HG03520 (cell line): ENCODE measurements at regions not wholly inside any gene's neighbourhood (a gene's known extent, or its start where the extent isn't known, plus 50 kb on each side); places are given as distances from the start of the nearest gene placed in this dataset.

Experiments
- ATAC-seq: cut with Tn5 transposase; IDR thresholded peaks from one replicate; pipeline ENCODE4 v1.9.1; 2021; ENCODE audit warnings: mild to moderate bottlenecking, moderate library complexity; ENCODE audit not compliant: unreplicated experiment

DNA sequence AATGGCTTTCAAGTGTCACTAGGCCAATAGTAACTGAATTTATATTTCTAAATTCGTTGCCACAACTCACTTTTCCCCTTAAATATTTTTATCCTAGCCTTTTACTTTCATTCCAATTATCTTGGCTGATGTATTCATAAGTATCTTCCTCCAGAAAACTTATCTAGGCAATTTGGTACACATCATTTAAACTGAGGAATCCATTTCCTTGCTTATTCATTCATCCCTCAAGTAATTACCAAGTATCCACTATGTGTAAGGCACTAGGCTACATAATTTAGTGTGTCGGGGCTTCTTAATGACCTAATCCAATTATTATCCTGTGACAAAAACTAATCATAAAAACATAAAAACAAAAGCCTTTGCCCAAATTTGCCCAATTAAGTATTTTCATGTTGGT is 258.3 kb upstream of the TCF21 start:
- ATAC-seq, result no peak

DNA sequence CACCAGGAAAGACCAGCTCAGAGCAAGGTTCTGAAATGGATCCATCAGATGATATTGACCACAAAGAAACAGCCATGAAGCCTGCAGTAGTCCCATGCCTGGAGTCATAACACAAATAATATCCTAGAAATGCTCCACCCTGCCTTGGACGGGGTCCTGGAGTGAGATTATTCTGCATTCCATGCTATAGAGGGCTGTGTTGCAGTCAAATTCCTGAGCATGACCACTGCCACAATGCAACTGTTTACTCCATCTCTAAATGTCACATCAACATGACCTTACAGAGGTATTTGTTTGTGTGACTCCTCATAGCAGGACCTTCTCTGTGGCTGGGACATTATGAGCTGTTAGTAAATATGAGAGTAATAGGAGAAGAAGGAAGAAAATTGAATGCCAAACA is 257.5 kb upstream of the TCF21 start:
- no peak for ATAC-seq

DNA sequence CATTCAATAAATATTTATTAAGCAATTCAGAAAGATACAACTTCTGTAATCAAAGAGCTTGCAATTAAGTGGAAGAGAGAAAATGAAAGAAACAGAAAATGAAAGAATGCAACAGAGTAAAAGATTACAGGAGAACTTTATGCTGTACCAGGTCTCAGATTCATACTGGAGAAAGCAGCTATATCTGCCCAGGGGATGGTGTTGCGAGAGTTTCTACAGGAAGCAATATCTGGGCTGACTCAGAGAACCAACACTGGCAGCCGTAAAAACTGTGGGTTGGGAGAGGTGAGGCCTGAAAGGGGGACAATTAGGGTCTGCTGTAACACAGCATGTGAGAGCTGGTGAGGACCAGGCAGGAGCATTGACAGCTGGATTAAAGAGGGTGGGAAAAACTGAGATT is 256.7 kb upstream of the TCF21 start:
- no peak for ATAC-seq

DNA sequence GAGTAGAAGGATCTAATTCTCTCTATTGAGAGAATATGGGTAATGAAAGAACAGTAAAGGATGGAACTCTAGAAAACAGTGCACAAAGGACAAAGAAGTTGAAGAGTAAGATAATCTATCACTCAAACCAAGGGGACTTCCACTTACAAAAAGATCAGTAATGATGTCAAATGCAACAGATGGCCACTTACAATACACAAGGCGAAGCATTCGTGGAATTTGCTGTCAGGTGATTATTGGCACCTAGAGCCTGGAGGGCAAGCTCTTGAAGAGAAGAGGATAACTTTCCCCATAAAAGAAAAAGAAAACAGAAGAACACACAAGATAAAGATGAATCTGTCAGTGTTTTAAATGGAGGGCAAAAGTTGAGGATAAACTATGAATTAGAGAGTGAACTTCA is 256.0 kb upstream of the TCF21 start:
- ATAC-seq, result no peak

DNA sequence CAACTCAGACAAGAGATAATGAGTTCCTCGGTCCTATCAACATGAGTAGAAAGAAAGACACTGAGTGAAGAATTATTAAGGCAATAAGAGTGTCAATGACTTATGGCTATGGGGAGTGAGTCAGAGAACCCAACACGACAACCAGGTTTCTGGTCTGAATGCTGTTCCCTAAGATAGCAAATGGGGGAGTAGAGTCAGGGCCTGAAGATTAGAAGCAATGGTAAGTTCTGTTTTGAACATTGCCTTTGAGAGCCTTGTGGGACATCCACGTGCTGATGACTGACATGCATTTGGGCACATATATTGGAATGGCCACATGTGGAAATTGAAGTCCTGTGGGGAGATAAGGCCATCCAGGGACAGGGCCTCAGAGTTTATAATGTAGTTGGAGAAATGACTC is 254.4 kb upstream of the TCF21 start:
- no peak for ATAC-seq

DNA sequence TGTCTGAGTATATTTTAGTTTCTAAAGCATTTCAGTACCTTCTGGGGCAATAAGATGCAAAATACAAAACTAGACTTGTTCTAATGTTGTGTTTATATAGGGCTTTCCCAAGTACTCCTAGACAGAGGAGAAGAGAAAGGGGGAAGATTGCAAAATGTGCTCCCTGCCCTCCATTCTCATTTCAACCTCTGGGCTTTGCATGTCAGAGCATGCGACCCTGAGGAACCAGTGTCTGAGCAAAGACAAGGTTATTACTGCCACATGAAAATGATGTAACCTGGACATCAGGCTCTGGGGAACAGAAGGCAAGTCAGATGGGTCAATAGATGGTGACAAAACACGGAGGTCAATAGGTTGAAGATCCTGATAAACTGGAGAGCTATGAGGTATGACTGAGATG is 253.5 kb upstream of the TCF21 start:
- no peak for ATAC-seq

DNA sequence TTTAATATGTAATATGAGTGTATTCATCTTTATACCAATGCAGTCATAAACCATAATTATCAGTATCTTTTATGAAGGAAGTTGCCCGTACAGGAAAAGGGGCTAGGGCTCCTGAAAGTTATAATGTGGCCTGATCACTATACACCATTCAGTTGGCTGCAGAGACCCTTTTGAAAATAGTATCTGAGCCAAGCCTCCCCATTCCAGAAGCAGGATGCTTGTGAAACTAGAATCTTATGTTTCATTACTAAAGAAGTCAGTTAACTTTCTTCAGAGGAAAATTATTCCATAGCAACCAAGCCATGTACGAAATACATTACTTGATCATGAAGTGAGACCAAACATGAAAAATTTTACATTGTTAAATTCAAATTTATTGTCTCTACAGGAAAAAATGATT is 251.5 kb upstream of the TCF21 start:
- ATAC-seq, result no peak

DNA sequence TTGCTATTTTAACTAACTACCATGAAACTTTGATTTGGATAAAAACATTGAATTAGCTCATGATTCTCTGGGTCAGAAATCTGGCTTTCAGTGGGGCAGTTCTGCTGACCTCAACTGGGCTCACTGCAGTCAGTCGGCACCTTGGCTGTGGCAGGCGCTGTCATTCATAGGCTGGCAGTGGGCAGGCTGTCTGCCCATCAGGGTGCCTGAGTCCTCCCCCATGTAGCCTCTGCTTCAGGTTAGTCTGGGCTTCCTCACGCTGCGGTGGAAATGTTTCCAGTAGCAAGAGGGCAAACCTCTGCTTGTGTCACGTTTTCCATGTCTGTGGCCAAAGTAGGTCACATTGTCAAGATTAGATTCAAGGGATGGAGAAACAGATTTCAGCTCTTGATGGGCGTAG is 251.0 kb upstream of the TCF21 start:
- no peak for ATAC-seq

DNA sequence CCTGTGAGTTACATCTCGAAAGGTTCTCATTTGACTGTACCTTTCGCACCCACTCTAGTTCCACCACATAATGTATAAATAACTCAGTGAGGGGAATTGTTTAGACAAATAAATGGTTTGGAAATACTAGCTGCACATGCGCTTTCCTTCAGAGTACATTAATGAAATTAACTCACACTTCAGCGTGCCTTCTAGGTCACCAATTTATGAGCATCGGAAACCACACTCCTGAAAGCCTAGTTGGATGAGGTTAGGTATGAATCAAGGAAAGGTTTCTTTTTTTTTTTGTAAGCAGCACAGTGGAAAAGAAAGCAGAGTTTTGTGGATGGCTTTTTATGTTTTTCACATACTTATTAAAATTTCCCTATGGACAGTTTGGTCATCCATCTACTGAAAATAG is 247.8 kb upstream of the TCF21 start:
- no peak for ATAC-seq

DNA sequence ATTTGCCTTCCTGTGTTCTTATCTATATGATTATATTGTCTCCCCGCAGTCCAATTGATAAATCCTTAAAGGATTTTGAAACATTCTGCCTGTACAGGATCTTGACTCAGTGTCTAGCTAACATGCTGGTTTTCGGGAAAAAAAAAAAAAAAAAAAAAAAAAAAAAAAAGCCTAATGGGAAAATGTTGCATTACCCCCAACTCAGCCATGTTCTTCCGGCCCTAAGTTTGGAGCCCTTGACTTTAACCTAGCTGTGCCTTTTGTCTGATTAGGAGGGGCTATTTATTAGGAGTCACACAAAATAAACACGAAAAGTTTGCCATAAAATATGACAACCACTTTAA is 244.4 kb upstream of the TCF21 start:
- no peak for ATAC-seq

DNA sequence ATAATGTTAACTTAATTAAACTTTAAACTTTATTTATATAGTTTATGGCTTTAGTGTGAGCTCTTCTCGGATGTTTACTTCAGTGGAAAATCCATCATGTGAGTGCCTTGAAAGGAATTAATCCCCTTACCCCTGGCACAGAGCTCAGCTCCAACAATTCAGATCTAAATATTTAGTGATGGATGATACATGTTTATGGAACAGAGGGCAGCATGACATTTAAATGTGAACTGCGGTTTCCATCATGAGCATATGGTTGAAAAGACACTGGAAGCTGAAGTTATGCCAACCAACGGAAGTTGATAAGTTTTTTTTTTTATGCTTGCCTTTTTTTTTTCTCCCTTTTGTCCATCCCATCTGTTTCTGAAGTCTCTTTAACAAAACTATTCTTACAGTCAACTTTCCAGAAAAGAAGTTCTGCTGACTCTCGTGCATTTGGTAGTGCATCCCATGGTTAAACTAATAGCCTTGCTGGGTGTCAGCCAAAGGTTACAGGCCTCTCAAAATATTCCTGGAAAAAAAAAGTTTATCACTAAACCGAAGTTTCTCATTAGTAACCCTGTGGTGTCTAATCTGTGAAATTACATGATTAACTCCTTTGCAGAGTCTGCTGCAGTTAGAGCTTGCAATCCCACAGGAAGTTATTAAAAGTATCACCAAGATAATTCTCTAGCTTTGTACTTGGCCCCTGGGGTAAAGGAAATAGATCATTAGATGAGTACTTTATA is 243.9 kb upstream of the TCF21 start:
- no peak for ATAC-seq

DNA sequence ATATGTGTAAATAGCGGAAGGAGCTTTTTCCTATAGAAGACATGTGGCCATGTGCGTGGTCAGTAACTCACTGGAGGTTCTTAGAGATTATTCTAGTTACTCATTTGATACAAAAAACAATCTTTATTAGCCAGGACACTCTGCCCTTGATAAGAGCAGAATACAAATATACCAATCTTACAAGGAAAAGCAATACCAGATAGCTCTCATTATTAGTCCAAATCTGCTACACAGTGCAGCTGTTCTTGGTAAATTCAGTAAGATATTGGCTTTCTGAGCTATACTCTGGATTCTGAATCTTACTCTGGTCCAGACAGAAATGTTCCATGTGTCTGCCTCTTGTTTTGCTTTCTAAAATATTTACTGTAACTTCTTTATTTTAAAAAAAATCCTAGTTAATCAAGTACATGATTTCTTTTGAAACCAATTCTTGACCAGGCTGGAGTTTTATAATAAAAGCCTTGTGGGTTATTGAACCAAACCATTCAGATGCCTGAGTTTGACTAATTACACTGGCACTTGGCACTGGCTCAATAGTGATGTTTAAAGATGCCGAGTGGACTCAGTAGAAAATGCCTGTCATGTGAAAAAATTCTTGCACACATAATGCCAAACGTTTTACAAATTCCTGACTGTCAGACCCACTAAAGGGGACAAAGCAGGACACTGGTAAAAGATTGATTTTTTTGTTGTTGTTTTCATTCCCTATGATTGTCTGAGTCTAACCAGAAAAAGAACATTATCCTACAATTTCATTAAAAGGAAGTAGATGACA is 242.8 kb upstream of the TCF21 start:
- no peak for ATAC-seq

DNA sequence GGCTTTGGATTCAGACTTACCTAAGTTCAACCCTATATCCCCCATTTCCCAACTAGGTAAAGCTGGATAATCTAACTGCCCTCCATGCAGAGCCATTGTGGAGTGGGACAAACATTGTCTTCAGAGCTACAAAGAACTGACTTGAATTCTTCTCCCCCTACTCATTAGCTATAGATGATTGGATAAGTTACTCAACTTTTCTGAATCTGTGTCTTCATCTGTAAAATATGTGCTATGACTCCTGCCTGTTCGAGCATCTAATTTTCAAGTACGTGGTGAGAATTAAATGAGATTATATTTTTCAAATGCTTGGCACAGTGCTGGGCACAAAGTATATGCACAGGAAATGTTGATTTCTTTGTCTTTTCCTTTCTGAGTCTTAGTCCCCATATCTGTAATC is 240.3 kb upstream of the TCF21 start:
- ATAC-seq, result no peak

DNA sequence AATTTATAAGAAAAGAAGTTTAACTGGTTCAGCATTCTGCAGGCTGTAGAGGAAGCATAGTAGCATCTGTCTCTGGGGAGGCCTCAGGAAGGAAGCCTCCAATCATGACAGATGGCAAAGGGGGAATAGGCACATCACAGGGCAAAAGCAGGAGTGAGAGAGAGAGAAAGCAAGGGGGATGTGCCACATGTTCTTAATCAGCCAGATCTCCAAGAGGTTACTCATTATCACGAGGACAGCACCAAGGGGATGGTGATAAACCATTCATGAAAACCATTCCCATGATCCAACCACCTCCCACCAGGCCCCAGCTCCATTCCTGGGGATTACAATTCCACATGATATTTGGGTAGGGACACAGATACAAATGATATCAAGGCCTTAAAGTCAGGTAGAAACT is 217.5 kb upstream of the TCF21 start:
- no peak for ATAC-seq

DNA sequence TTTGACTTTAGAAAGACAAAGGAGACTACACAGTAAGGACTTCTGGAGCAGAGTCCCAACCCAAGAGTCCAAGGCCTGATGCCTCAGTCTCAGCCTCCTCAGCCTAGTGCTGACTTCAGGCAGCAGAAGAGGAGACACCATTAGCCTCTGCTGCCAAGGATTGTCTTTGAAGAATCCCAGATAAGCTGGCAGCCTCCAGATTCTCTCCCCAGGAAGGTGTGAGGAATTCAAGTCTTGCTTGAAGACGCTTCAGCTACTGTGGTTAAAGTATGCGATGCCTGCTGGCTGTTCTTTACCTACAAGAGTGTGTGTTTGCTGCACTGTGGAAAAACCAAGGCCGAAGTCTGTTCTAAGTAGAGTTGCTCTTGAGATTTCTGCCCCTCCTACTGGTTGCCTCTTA is 215.9 kb upstream of the TCF21 start:
- ATAC-seq, result no peak

DNA sequence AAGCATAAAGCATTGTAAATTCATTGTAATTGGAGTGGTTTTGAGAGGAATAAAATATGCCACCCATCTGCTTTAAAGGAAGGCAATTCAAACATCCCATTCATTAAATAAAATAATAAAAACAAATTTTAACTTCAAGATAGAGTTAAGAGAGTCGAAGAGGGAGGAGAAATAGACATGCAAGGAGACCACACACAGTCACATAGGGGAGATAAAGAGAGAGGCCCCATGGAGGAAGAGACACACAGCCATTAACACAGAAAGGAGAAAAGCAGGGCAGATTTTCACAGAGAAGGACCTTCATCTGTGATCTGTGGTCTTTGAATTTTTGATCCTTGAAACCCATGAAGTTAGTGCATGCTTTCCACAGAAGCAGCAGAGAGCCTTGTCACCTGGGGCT is 214.3 kb upstream of the TCF21 start:
- ATAC-seq, result no peak

DNA sequence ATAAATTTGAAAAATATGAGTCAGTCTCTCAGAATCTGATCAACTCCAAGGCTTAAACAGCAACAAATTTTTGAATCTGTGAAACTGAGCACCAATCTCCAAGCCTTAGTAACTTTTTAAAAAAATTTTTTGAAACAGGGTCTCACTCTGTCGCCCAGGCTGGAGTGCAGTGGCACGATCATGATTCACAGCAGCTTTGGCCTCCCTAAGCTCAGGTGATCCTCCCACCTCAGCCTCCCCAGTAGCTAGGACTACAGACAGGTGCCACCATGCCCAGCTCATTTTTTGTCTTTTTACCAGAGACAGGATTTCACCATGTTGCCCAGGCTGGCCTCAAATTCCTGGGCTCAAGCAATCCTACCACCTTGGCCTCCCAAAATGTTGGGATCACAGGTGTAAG is 207.9 kb upstream of the TCF21 start:
- ATAC-seq, result no peak

DNA sequence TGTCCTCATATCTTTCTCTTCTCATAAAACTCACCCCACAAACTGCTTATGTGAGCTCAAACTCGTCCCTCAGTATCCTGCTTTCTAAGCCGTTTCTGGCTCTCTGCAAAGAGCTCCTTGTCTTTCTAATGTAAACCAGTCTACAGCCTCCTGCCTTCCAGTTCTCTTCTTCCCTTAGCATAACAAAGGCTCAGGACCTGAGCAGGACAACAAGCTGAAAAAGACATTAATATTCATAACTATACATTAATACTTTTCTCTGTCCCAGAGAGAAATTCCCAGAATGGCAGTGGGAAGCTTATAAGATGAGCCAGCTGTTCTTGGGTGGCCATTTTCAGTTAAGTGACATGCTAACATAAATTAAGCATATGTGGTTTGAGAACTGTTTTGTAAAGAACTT is 207.0 kb upstream of the TCF21 start:
- ATAC-seq, result no peak

DNA sequence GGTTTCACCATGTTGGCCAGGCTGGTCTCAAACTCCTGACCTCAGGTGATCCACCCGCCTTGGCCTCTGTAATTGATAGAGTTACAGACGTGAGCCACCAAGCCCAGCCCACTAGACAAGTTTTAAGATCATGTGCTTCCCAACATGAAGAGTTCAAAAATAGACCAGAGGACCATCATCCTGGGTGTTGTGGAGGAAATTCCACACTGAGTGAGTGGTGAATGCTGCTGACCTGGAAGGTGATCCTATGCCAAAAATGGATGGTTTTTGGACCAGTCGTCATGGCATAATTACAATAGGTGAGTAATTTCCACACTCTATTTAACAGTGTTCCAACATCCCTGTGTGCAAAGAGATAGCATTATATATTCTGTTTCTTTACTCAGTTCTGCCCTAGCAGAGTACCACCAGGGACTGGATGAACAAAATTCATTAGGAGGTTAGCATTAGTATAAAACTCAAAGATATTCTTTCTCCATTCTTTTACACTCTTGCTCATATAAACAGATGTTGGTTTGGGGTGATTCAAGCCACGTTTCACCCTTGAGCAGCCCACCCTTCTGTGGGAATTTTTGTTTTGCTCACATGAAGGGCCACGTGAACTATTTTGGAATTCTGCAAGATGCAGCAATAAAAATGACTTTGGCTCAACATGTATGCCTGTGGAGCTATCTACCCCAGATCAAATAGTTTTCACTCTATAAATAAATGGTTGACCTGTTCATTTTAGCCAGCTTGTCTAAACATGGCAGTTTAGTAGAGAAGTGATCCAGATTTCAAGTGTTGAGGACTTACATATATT is 206.2 kb upstream of the TCF21 start:
- ATAC-seq, result no peak

DNA sequence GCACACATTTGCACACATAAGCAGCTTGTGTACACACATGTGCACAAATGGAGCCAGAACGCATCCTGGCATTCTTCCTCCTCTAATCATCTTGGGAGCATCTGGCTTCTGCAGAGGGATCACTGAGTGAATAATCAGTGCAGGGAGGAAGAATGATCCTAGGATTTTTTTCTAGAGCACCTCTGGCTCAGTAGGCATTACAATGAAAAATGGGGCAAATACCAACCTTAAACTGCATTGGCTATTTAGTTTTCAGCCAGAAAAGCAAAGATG is 205.7 kb upstream of the TCF21 start:
- no peak for ATAC-seq

DNA sequence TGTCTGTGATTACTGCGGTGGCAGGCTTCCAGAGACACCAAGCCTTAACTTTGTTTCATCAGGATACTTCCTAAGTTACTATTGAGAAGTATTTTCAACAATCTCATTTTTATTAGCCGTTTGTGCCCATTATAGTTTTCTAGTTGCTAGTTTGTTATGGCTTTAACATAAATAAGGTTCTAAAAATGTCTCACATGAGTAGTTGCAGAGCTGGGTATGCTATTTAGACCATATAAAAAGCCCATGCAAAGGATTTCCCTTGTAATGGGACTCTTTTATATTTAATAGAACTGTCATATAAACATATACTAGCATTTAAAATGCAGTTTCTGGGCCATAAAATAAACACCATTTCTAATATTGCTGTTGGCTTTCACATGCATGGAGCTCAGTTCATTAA is 205.3 kb upstream of the TCF21 start:
- ATAC-seq, result no peak
